HCT116 (cell line): ENCODE measurements at regions not wholly inside any gene's neighbourhood (a gene's known extent, or its start where the extent isn't known, plus 50 kb on each side); places are given as distances from the start of the nearest gene placed in this dataset.

Source experiments
- ATAC-seq: fragments of 200-7000 bp; cut with Tn5 transposase; 2 replicates; pipeline ENCODE4 v1.9.1; 2020; ENCODE audit warnings: mild to moderate bottlenecking, moderate library complexity
- BruUV-seq: library from RNA; stranded (reverse); fragments of 400-500 nt; replicated peaks from 2 replicates; lab custom pipeline; 2021; lab: Mats Ljungman, UMichigan
- CTCF ChIA-PET: fragments of 300-600 bp; sonication (Branson Sonifier 250); formaldehyde crosslinking; loops from one replicate; lab custom pipeline; 2021; ENCODE audit warnings: antibody characterized with exemption; lab: Charles Lee
- POLR2A ChIA-PET: fragments of 300-600, 350-600 bp; sonication (Branson Sonifier 250); formaldehyde crosslinking; loops from one replicate; lab custom pipeline; 2021; ENCODE audit warnings: antibody characterized with exemption; lab: Charles Lee
- RAD21 ChIA-PET, 2 experiments: fragments of 300-600 bp; sonication (Branson Sonifier 250); formaldehyde crosslinking; loops; one replicate each; lab custom pipeline; 2023; ENCODE audit warnings: low total read pairs in 2 of 2; ENCODE audit not compliant: uncharacterized antibody in 2 of 2, unreplicated experiment in 2 of 2, low non-redundant PET in 1 of 2; lab: Charles Lee
- DNase-seq: peaks from one replicate; pipeline ENCODE4 v3.0.0-alpha.2; 2010; ENCODE audit warnings: low read depth, low spot score
- H2AFZ ChIP-seq: fragments of 200-600 bp; shearing (Covaris generic), sonication (generic); 2 replicates; pipeline ENCODE4 v1.6.1; 2017; ENCODE audit warnings: low read depth, mixed run types, mixed read lengths, antibody characterized with exemption, low read length; ENCODE audit not compliant: poor library complexity, severe bottlenecking
- H3K27ac ChIP-seq: 2 replicates; pipeline ENCODE4 v1.5.1; 2012; ENCODE audit warnings: low read depth, low read length
- H3K27me3 ChIP-seq: fragments of 200-600 bp; sonication (generic); 2 replicates; pipeline ENCODE4 v1.6.1; 2016; ENCODE audit warnings: mixed run types, low read length, mixed read lengths; ENCODE audit not compliant: insufficient read depth
- H3K36me3 ChIP-seq, 2 experiments: fragments of 200-500 bp in 1 of 2; fragments of 200-600 bp in 1 of 2; sonication (Bioruptor generic) in 1 of 2; sonication (generic) in 1 of 2; 2 replicates each; pipeline versions ENCODE4 v1.5.1 to v1.6.1; 2014 to 2016; ENCODE audit warnings: low read length in 2 of 2, inconsistent platforms in 1 of 2, mixed read lengths in 1 of 2, mixed run types in 1 of 2; ENCODE audit not compliant: insufficient read depth in 2 of 2, control insufficient read depth in 1 of 2
- H3K4me1 ChIP-seq, 2 experiments: fragments of 200-600 bp in 1 of 2; sonication (generic) in 1 of 2; 2 replicates each; pipeline versions ENCODE4 v1.5.1 to v1.6.1; 2012 to 2017; ENCODE audit warnings: low read length in 2 of 2, inconsistent platforms in 1 of 2, mild to moderate bottlenecking in 1 of 2, mixed read lengths in 1 of 2, mixed run types in 1 of 2, moderate library complexity in 1 of 2; ENCODE audit not compliant: insufficient read depth in 2 of 2, control insufficient read depth in 1 of 2
- H3K4me2 ChIP-seq: fragments of 200-600 bp; sonication (generic); 2 replicates; pipeline ENCODE4 v1.6.1; 2017; ENCODE audit warnings: mixed run types, low read length, mixed read lengths
- H3K4me3 ChIP-seq, 2 experiments: fragments of 200-600 bp in 1 of 2; sonication (generic) in 1 of 2; replicated peaks in 1 of 2; 2 replicates each; pipeline ENCODE4 v1.5.1; 2011 to 2016; ENCODE audit warnings: low read length in 2 of 2, control low read depth in 1 of 2, low read depth in 1 of 2, mild to moderate bottlenecking in 1 of 2, mixed read lengths in 1 of 2, mixed run types in 1 of 2
- H3K79me2 ChIP-seq: fragments of 200-600 bp; sonication (generic); 2 replicates; pipeline ENCODE4 v1.6.1; 2017; ENCODE audit warnings: mild to moderate bottlenecking, mixed run types, low read length, moderate library complexity, mixed read lengths; ENCODE audit not compliant: insufficient read depth
- H3K9ac ChIP-seq: fragments of 200-600 bp; sonication (generic); 2 replicates; pipeline ENCODE4 v1.6.1; 2016; ENCODE audit warnings: low read length, mixed read lengths
- H3K9me2 ChIP-seq: fragments of 200-600 bp; sonication (generic), shearing (Covaris generic); 2 replicates; pipeline ENCODE4 v1.6.1; 2017; ENCODE audit warnings: mixed run types, mild to moderate bottlenecking, moderate library complexity; ENCODE audit not compliant: insufficient read depth
- H3K9me3 ChIP-seq, 2 experiments: fragments of 200-500 bp in 1 of 2; fragments of 200-600 bp in 1 of 2; sonication (Bioruptor generic) in 1 of 2; sonication (generic) in 1 of 2; 2 replicates each; pipeline ENCODE4 v1.6.1; 2014 to 2017; ENCODE audit warnings: low read length in 2 of 2, mixed read lengths in 2 of 2, inconsistent platforms in 1 of 2, low read depth in 1 of 2, mild to moderate bottlenecking in 1 of 2, mixed run types in 1 of 2, moderate library complexity in 1 of 2; ENCODE audit not compliant: control insufficient read depth in 1 of 2, insufficient read depth in 1 of 2
- H4K20me1 ChIP-seq: fragments of 200-600 bp; sonication (generic), shearing (Covaris generic); 2 replicates; pipeline ENCODE4 v1.6.1; 2017; ENCODE audit warnings: mixed run types, mild to moderate bottlenecking, moderate library complexity; ENCODE audit not compliant: insufficient read depth
- CBX3 ChIP-seq: IDR thresholded peaks from 2 replicates; pipeline ENCODE4 v1.6.1; 2012; ENCODE audit warnings: low read depth
- CEBPB ChIP-seq: IDR thresholded peaks from 2 replicates; pipeline ENCODE4 v1.6.1; 2012; ENCODE audit warnings: low read depth
- ELF1 ChIP-seq: IDR thresholded peaks from 2 replicates; pipeline ENCODE4 v1.6.1; 2012; ENCODE audit warnings: low read depth, borderline replicate concordance
- EZH2 ChIP-seq: fragments of 200-600 bp; sonication (generic); IDR thresholded peaks from 2 replicates; pipeline ENCODE4 v1.6.1; 2017; ENCODE audit warnings: antibody characterized with exemption, mixed run types
- EZH2phosphoT487 ChIP-seq: fragments of 200-600 bp; IDR thresholded peaks from 2 replicates; pipeline ENCODE4 v1.6.1; 2018; ENCODE audit warnings: antibody characterized with exemption, borderline replicate concordance
- JUND ChIP-seq: IDR thresholded peaks from 2 replicates; pipeline ENCODE4 v1.6.1; 2012
- POLR2A ChIP-seq: IDR thresholded peaks from 2 replicates; pipeline ENCODE4 v1.7.0; 2011; ENCODE audit warnings: borderline replicate concordance; ENCODE audit not compliant: insufficient read depth, insufficient read length; ENCODE audit errors: extremely low read depth
- RAD21 ChIP-seq: IDR thresholded peaks from 2 replicates; pipeline ENCODE4 v1.6.1; 2012; ENCODE audit warnings: low read depth, mild to moderate bottlenecking
- SIN3A ChIP-seq: IDR thresholded peaks from 2 replicates; pipeline ENCODE4 v1.6.1; 2012; ENCODE audit warnings: low read depth
- ZFX ChIP-seq: fragments of 450-650 bp; IDR thresholded peaks from 2 replicates; pipeline ENCODE4 v1.6.1; 2017
- ZNF274 ChIP-seq: fragments of 200-500 bp; sonication (Bioruptor generic); IDR thresholded peaks from 2 replicates; pipeline ENCODE4 v1.6.1; 2014; ENCODE audit warnings: mild to moderate bottlenecking, low read depth, low read length, inconsistent platforms
- intact Hi-C: fragments of 100-400 bp; cut with micrococcal nuclease; formaldehyde crosslinking; loops from 2 replicates; pipeline ENCODE4 v1.10.0; 2022
- TF ChIP-seq, protein P1 (sequence below): IDR thresholded peaks from 2 replicates; pipeline ENCODE4 v1.6.1; 2011; ENCODE audit warnings: mild to moderate bottlenecking, low read length, moderate library complexity; ENCODE audit not compliant: insufficient replicate concordance; ENCODE audit errors: extremely low read depth
- TF ChIP-seq, protein P2 (sequence below), 3 experiments: fragments of 200-600 bp in 1 of 3; sonication (generic) in 1 of 3; IDR thresholded peaks in 2 of 3; conservative IDR thresholded peaks in 1 of 3; 2 replicates each; pipeline ENCODE4 v1.5.1; 2012 to 2017; ENCODE audit warnings: low read depth in 2 of 3, low read length in 2 of 3, antibody characterized with exemption in 1 of 3, borderline replicate concordance in 1 of 3, control low read depth in 1 of 3, mild to moderate bottlenecking in 1 of 3, mixed read lengths in 1 of 3, mixed run types in 1 of 3, moderate library complexity in 1 of 3; ENCODE audit not compliant: insufficient read depth in 1 of 3

DNA sequence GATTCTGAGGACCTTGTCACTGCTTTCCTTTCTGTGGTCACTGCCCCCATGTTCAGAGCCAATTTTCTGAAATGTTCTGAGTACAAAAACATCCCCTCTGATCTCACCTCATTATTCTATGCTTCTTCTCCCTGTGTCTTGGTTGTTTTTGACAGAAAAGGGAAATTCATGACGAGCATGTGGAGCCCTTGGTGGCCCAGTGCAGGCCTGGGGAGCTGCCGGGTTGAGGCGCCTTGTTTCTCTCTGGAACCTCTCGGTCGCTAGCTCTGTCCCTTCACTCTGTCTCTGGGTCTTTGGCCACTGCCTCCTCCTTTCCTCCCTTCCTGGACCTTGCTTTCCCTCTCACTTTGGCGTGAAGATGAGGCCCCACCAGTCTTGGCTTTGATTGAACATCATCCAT, 63.0 kb upstream of the THY1 start:
- Histone ChIP-seq H3K27ac (no peak overlapping the region), H2AFZ (no peak overlapping the region), H3K9me2 (no peaks in the 10 kb centered on the region), H3K27me3 (no peaks in the 10 kb centered on the region), H3K9ac (no peak overlapping the region), H3K4me2 (no peak overlapping the region), H3K36me3 (no peaks in the 10 kb centered on the region), H3K79me2 (no peaks in the 10 kb centered on the region), H3K4me1 (peaks cover 3 to 17% of the 10 kb centered on the region in 2 experiments; a peak in 3 of 4 replicates), H4K20me1 (no peaks in the 10 kb centered on the region), H3K9me3 (no peaks in the 10 kb centered on the region), H3K4me3 (no peak overlapping the region)
- RAD21 ChIA-PET: interaction anchor here in 1 of 2 experiments (0.6 kb wide), 1 partner anchor 89 kb away, joined by 3 read pairs; no protein-coding TSS in a partner anchor
- POLR2A ChIA-PET: no interaction called here
- TF ChIP-seq EZH2phosphoT487 (no peak), POLR2A (no peak), JUND (no peak), ELF1 (no peak), EZH2 (no peak), RAD21 (no peak), SIN3A (no peak), ZFX (no peak), CEBPB (no peak), ZNF274 (no peak), CBX3 (no peak)
- TF ChIP-seq, protein P1, sequence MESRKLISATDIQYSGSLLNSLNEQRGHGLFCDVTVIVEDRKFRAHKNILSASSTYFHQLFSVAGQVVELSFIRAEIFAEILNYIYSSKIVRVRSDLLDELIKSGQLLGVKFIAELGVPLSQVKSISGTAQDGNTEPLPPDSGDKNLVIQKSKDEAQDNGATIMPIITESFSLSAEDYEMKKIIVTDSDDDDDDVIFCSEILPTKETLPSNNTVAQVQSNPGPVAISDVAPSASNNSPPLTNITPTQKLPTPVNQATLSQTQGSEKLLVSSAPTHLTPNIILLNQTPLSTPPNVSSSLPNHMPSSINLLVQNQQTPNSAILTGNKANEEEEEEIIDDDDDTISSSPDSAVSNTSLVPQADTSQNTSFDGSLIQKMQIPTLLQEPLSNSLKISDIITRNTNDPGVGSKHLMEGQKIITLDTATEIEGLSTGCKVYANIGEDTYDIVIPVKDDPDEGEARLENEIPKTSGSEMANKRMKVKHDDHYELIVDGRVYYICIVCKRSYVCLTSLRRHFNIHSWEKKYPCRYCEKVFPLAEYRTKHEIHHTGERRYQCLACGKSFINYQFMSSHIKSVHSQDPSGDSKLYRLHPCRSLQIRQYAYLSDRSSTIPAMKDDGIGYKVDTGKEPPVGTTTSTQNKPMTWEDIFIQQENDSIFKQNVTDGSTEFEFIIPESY: no peak
- TF ChIP-seq, protein P2, sequence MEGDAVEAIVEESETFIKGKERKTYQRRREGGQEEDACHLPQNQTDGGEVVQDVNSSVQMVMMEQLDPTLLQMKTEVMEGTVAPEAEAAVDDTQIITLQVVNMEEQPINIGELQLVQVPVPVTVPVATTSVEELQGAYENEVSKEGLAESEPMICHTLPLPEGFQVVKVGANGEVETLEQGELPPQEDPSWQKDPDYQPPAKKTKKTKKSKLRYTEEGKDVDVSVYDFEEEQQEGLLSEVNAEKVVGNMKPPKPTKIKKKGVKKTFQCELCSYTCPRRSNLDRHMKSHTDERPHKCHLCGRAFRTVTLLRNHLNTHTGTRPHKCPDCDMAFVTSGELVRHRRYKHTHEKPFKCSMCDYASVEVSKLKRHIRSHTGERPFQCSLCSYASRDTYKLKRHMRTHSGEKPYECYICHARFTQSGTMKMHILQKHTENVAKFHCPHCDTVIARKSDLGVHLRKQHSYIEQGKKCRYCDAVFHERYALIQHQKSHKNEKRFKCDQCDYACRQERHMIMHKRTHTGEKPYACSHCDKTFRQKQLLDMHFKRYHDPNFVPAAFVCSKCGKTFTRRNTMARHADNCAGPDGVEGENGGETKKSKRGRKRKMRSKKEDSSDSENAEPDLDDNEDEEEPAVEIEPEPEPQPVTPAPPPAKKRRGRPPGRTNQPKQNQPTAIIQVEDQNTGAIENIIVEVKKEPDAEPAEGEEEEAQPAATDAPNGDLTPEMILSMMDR (IDR thresholded peaks at IDR 0.05 in 2 of 3, conservative IDR thresholded peaks at IDR 0.05 in 1 of 3; ENCODE audit: borderline replicate concordance in 1 of 3, insufficient read depth in 1 of 3, low read depth in 2 of 3, low read length in 2 of 3): no peak
- CTCF ChIA-PET: no interaction called here
- intact Hi-C loops: loop anchor here (10.0 kb wide), 1 partner anchor 239 kb away; the partner anchor contains the start of gene NECTIN1
- DNase-seq (no peak), ATAC-seq (no peak)
- no TSS peak for BruUV-seq
